ENCODE measurements at regions not wholly inside any gene's neighbourhood (a gene's known extent, or its start where the extent isn't known, plus 50 kb on each side); places are given as distances from the start of the nearest gene placed in this dataset.
"Not testable (repeated sequence)": the region's sequence is repeated elsewhere in the genome, so short reads cannot be mapped to it uniquely, and the experiment has no call there.

DNA sequence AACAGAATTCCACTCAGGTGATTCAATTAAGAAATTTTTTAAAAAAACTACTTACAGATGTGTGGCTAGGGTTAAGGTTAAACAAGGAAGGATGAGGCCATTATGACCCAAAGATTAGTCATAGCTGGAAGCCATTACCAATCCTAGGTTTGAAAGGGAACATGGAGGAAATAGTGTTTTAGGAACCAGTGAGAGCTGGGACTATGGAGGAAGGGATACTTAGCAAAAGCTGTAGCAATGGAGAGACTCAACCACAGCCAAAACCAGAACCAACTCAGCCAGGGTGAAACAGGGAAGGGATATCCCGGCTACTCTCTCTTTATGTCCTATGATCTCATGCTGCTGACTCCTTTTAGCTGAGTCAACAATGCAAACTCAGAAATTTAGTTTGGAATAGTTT lies 148.6 kb upstream of the CNKSR2 start:
- DNase-seq: no peak

DNA sequence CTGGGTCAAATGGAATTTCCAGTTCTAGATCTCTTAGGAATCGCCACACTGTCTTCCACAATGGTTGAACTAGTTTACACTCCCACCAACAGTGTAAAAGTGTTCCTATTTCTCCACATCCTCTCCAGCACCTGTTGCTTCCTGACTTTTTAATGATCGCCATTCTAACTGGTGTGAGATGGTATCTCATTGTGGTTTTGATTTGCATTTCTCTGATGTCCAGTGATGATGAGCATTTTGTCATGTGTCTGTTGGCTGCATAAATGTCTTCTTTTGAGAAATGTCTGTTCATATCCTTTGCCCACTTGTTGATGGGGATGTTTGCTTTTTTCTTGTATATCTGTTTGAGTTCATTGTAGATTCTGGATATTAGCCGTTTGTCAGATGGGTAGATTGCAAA lies 145.2 kb upstream of the CNKSR2 start:
- not testable (repeated sequence) for DNase-seq

DNA sequence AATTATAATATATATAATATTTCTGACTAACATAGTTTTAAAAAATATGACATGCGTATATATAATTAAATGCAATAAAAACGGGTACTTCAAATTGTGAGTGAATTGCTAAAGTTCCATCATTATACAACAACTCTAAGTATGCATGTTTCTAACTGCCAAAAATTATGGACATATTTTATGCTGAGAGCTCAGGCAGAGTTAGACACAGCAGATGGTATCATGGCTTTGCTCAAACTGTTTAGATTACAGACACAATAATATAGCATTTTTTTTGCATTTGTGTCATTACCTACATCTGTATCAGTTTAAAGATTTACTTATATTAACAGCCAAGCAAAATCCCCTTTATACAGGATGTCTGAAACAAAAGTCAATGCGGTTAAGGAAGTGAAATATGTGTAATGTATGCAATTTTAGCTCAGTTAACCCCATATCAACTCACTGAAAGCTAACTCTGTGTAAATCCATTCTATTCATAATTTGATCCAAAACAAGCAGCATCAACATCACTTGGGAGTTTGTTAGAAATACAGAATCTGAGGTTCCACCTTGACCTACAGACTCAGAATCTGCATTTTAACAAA lies 119.1 kb upstream of the CNKSR2 start:
- peak; percentile 5 for DNase-seq

DNA sequence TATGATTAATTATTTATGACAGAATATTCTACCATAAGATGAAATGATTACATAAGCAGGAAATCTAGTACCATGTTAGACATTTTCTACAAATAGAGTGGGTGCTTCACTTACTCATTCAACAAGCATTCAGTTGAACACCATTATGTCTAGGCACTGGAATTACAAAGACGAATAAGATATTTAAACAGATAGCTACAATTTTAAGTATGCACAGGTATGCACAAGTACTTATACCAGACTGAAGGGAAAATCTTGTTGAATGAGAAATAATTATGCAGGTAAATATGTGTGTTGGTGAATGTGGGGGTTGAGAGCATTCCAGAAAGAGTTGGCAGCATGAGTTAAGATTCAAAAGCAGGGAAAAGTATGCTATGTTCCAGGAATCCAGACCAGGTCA lies 107.3 kb upstream of the CNKSR2 start:
- no peak for DNase-seq

DNA sequence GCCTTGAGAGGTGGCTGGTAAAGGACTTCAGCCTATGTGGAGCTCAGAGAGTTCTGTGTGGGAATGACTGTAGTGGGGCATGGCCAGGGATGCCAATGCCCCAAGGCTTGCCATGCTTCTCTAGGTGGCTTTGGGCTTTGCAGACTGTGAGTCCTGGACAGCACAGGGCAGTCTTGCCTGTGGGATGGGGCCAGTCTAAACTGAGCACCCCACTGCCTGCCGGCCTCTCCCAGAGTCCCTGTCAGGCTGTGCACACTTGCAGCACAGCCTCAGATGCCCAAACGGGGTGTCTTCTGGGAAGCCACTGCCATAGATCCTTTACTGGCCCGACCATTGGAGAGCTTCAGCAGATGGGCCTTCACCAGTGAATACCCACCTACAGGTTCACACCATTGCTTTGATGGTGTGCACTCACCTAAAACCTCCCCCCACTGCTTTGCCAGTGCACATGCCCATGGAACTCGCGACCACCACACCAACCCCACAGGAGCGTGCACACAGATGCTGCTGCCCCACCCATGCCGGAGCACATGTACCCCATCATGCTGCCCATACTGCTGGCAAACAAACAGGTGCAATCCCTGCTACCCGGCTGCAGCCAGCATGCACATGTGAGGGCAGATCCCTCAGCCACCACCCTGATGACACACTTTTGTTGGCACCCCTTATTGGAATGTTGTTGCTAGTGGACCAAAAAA lies 97.3 kb upstream of the CNKSR2 start:
- DNase-seq: no peak

DNA sequence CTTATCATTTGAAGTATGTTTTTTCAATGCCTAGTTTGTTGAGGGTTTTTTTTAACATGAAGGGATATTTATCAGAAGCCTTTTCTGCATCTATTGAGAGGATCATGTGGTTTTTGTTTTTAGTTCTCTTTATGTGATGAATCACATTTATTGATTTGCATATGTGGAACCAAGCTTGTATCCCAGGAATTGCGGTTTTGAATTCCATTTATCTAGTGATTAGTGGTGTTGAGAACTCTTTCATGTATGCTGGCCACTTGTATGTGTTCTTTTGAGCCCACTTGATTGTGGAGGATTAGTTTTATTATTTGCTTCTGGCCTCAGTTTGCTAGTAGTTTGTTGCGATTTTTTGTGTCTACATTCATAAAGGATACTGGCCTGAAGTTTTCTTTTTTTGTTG lies 85.0 kb upstream of the CNKSR2 start:
- DNase-seq: no peak

- no peak for DNase-seq
Measured at GRCh38 chrX:21295246-21295820, 78.9 kb upstream of the CNKSR2 start.

- no peak for DNase-seq
Measured at GRCh38 chrX:21305799-21306336, 68.3 kb upstream of the CNKSR2 start.

DNA sequence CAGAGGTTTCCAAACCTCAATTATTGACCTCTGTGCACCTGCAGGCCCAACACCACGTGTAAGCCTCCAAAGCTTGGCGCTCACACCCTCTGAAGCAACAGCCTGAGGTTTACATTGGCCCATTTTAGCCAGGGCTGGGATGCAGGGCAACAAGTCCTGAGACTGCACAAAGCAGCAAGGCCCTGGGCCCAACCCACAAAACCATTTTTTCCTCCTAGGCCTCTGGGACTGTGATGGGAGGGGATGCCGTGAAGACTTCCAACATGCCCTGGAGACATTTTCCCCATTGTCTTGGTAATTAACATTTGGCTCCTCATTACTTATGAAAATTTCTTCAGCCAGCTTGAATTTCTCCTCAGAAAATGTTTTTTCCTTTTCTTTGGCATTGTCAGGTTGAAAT lies 54.9 kb upstream of the CNKSR2 start:
- DNase-seq: no peak

Measured in eye (tissue), 1 donor.